HG03354 (cell line): ENCODE measurements at regions not wholly inside any gene's neighbourhood (a gene's known extent, or its start where the extent isn't known, plus 50 kb on each side); places are given as distances from the start of the nearest gene placed in this dataset.
"Not testable (repeated sequence)": the region's sequence is repeated elsewhere in the genome, so short reads cannot be mapped to it uniquely, and the experiment has no call there.

Experiments used
- ATAC-seq: cut with Tn5 transposase; IDR thresholded peaks from one replicate; pipeline ENCODE4 v1.9.1; 2021; ENCODE audit warnings: mild to moderate bottlenecking; ENCODE audit not compliant: unreplicated experiment, poor library complexity, severe bottlenecking

DNA sequence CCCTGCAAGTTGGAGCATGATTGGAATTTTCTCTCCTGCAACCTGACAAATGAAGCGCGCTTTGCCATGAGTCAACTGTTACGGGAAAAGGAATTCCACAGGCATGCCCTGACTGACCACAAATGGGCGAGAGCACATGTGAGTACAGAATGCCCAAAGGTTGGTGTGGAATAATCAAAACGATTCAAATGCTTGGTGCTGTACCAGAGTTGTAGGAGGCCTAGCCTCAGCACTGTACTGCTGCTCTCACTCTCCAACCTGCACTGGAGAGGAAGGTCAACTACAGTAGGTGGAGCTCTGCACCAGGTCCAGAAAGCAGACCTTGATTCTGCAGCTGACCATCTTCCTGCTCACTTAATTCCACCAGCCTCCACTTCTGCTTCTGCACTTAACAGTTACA, 406.9 kb upstream of the ACTBL2 start:
- no peak for ATAC-seq

DNA sequence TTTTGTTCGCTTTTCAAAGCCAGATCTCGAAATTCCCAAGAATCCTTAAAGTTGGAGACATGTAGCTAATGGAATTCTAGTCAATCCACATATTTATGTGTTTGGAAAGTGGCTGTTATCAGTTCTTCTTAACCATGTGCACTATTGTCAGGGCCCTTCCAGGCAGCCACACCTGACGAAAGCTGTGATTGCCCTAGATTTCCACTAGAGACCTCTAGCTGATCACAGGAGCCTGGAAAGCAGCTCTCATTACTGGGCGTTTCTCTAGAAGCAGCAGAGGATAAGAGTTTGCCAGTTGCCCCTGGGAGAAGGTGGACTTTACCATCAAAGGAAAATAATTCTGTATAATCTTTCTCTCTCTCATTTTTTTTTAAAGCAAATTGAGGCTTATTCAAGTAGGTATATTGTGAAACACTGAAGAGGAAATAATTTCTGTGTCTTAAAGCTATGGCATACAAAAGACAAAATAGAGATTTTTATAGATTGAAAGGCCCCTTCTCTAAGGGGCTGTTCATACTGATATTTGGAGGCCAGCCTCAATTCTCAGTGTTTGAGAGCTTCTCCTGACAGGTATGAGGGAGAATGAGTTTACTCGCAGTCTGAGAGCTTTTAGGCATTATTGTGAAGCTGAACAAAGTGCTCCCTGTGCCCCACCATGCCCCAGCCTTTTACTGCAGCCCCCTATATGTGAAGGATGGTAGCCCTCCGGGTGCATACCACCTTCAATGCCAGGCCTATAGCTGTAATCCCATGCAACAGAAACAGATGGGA, 405.4 kb upstream of the ACTBL2 start:
- ATAC-seq, result peak; percentile 63

DNA sequence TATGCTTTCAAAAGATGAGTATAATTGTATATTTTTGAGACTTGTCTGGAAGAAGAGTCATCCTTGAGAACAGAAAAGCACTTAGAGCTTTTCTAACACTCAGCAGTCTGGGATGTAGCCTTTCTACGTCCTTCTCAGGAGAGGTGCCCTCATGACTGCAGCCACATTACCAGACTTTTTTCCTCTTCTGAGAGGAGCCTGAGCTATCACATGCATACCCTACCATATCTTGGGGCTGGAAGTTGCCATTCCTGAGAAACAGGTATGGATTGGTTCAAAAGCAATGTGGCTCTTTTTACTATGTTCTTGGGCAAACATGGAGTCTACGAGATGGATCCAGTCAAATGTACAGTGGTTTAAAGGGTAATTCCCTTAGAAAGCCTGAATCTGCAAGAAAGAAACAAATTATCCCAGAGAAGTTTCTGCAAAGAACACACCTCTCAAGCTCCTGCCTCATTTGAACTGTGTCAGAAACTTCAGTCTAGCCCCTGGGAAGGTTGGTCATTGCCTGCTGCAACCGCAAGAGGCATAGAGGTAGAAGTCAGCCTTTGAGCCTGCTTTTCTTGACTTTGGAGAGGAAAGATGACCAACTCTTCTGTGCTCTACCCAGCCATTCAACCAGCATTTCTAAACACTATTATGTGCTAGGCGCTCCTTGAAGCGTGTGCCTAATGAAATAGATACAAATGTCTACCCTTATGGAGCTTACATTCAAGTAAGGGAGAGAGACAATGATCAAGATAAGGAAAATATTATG, 401.9 kb upstream of the ACTBL2 start:
- no peak for ATAC-seq

DNA sequence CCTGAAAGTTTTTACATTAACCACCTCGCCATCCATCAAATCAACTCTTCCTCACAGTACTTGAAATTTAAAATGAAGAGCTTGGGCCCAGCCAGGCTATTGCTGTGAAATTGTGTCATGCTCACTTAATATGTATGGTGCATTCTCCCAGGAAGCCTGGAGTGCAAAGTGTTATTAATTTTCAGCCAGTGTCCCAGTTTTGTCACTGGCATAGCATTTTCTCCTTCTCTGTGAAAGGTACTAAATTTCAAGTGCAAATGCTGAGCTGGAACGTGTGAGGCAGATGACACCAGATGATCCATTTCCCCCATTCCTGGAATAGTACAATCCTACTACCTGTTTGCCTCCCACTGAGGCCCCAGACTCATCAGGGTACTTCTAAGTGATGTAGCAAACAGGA, 397.6 kb upstream of the ACTBL2 start:
- no peak for ATAC-seq

DNA sequence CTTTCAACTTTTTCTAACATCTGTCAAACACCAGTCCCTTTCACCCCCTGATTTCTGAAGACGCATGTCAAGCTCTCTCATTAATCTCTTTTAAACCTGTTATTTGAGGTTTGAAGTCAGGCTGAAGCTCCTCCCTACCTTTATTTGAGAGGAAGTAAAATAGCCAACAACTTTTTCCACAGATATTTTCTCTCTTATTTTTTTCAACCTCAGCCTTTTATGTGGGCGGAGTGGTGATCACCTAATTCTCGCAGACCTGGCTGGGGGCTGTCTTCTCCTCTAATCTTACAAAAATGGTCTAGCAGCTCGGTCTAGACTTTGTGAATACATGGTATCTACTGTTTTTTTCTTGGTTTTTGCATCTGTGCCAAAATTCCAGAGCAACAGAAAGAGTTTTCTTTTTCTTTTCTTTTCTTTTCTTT, 395.7 kb upstream of the ACTBL2 start:
- no peak for ATAC-seq

DNA sequence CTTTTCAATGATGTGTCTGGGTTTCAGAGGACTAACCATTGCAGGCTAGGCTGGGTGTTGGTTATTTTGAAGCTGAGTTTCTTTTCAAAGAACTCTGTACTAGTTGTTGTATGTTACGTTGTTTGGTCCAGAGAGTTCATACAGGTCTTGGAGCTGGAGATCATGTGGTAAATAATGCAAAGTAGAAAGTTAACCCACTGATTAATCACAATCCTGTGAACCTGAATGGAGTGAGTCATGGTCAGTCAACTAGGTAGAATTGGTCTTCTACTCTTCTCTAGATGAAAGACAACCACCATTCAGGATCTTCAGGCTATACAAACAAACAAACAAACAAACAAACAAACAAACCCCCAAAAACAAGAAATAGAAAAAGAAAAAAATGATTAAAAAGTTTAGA, 388.9 kb upstream of the ACTBL2 start:
- no peak for ATAC-seq

DNA sequence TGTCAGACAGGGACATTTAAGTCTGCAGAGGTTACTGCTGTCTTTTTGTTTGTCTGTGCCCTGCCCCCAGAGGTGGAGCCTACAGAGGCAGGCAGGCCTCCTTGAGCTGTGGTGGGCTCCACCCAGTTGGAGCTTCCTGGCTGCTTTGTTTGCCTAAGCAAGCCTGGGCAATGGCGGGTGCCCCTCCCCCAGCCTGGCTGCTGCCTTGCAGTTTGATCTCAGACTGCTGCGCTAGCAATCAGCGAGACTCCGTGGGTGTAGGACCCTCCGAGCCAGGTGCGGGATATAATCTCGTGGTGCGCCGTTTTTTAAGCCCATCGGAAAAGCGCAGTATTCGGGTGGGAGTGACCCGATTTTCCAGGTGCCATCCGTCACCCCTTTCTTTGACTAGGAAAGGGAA, 387.7 kb upstream of the ACTBL2 start:
- ATAC-seq, result not testable (repeated sequence)

DNA sequence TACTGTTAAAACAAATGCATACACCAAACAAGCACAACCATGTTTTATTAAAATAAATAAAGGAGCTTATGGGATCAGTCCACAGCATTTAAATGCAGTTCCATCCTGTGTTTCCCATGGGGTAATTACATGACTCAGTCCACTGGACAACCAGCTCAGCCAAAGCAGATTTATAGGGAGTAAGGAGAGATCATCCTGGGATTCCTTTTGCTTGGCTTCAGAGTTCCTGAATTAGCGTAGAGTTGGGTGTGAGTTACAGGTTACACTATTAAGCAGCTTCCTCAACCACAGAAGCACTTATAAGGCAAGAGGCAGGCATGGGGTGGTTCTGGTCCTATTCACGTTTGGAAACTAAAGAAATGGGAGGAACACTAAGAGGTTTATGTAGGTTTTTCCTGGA, 381.1 kb upstream of the ACTBL2 start:
- no peak for ATAC-seq

DNA sequence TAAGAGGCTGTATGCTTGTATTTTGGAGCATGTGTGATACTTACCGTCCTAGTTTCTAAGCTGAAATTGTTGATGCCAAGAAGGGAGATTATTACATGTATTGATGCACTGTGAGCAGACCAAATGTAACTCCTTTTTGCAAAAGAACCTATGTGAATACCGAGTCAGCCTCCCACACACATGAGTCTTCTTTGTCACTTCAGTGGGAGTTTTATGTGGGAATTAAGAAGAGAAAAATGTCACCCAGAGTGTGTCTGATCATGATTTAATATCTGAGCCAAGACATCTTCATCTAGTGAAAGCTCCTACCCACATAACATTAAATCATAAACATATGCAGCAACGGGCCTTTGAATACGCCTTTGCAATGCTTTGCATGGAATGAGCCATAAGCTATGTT, 380.3 kb upstream of the ACTBL2 start:
- ATAC-seq, result no peak

DNA sequence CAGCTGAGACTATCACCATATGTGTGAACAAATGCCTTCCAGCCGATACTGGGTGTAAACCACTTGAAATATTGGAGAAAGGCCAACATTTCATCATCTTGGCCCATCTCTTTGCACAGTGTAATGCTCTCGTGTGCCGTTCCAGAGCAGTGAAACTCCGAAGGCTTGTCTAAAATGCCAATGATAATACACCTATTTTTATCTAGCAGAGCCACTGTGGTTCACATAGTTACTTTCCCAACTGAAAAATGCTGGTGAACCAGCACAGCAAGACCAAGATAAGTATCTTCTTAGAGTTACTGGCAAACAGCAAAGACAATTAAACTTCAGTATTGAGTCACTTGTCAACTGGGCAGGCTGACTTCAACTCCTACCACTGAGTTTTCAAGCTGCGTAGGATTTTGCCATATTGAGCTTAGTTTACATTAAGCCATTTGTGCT, 379.9 kb upstream of the ACTBL2 start:
- ATAC-seq, result no peak

DNA sequence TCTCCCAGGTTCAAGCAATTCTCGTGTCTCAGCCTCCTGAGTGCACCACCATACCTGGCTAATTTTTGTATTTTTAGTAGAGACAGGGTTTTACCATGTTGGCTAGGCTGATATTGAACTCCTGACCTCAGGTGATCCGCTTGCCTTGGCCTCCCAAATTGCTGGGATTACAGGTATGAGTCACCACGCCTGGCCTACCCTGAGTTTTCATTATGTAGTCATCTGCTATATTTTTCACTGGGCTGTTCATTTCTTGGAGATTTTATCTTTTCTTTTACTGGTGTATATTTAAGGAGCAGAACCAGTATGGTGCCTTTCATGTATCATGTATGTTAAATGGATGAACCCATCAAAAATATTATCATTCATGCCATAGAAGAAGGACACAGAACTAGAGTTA, 377.0 kb upstream of the ACTBL2 start:
- ATAC-seq, result no peak

DNA sequence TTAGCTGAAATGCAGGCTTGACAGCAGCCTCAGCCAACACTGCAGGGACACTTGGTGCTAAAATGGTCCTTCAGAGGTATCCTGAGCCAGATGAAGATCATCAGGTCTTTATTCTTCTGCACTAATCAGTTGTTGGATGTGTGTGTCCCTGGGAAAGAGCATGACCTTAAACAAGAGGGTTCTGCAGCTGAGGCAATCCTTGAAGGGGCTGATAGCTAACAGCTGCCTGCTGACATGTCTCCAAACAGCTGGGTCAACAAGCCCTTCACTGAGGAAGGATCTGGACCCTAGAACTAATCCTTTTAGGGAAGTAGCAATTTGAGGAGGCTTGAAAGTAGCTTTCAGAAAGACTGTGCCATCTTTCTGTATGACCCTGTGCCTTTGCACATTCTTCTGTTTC, 376.3 kb upstream of the ACTBL2 start:
- no peak for ATAC-seq

DNA sequence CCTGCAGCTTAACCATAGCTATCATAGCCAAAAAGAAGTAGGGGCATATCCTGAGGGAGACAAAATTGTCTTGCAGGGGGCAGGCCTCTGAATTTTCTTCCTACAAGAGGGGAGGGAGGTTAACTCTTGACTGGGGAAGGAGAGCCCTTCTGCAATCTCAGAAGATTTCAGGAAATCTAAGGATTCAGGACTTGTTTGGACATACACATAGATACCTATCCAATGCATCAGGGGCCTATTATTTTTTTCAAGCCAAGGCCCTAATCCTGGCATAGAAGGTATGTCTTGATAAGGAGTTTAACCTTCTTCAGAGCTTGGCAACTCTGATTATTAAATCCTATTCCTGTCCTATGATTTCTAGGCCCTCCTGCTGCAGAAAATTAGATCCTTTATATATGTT, 375.1 kb upstream of the ACTBL2 start:
- no peak for ATAC-seq

DNA sequence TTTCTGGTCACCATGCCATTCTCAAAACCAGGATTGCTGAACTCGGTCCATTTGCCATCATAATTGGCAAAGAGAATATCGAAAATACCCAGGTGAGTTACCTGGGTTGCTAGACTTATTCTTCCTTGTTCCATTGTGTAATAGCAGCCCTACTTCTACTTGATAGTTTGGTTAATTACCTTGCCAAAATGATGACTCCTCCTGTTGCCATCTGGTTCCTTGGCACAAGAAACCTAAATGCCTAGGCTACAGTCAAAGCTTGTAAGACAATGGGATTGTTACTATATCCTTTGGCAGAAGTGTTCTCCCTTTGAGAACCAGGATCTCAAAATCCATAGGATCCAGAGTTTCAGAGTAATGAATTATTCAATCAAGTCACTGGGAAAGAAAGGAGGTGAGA, 373.2 kb upstream of the ACTBL2 start:
- ATAC-seq, result no peak

DNA sequence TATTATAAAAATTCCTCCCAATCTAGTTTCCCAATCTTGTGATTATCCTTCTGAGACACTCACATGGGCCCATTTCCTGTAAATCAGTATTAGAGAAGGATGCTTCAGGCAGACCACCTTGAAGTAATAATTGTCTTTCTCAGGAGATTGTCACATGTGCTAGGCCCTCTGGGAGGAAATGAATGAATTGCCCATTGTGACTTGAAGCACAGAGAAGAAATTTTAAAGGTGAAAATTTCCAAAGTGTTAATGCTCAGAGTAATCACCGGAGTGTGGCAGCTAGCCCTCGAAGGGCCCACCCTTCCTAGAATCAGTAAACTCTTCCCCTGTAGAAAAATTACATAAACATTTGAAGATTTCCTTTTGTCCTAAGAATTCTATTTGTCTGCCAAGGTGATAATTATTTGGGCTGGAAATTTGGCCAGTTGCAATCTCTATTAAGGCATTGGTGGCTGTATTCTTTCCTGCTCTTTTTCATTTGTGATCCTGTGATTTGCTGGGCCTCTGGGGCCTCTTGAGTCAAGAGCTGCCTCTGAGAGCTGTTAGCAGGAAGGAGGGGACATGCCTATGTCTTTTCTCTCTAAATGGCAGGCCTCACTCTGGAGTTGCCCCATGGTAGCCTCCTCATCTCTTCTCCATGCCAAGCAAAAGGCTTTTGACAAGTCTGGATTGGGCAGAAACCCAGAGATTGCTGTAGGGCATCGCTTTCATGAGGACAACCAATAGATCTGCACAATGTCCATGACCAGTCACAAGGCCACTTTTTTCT, 371.5 kb upstream of the ACTBL2 start:
- ATAC-seq, result no peak

DNA sequence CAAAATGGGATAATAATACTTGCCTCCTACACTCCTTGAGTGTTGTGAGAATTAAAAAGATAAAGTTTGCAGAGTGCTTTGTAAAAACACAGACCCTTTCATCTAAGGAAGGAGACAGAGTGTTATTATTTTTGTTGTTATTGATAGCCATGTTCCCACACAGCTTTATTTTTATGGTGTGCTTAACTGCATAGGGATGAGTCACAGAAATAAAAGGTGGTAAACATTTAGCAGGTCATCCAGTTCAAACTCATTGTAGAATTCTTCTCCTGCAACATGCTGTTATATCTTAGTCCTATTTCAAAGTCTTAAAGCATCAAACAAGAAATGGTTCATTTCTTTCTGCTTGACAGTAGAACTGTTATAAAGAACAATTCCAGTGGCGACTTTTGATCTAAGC, 367.5 kb upstream of the ACTBL2 start:
- ATAC-seq, result no peak

DNA sequence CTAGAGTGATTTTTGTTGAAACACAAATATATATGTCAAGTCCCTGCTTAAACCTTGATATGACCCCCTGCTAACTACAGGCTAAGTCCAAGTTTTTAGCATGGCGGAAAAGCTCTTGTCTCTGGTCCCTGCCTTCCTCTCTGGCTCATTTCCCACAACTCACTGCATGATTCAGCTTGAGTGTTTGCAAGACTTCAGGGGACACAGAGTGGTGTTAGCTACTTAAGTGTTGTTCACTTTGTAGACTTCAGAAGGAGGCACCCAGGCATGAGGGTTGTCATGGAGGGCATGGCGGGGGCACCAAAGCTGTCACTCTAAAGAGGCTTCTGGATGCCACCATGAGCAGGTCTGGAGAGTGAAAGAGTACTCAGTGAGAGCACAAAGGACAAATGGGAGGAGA, 362.4 kb upstream of the ACTBL2 start:
- ATAC-seq, result no peak

DNA sequence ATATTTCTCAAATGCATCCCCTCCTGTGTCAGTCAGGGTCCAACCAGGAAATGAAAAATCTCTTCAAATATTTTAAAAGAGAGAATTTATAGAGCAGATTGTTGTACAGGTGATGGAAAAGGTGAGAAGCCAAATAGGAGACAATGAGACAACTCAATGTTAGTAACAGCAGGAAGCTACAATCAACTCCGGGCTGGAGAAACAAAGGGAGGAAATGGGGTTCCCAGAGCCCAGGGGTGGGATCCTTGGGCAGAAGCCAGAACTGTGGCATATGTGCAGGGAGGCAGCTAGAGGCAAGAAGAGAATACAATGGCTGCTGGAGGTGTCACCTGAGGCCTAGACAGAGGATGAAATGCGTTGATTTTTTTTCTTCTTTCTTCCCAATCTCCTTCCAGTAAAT, 361.8 kb upstream of the ACTBL2 start:
- no peak for ATAC-seq

DNA sequence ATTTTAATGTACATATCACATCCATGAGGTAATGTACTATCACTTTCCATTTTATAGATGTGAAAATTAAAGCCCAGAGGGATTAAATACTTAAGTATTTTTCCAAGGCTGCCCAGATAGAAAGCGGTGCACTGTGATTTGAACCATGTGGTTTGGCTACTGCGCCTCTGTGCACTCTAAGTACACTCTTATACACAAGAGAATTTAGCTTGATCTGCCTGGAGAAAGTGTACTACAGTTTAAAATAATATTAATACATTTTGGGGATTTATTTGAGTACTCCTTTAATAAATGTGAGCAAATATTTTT, 360.4 kb upstream of the ACTBL2 start:
- no peak for ATAC-seq

DNA sequence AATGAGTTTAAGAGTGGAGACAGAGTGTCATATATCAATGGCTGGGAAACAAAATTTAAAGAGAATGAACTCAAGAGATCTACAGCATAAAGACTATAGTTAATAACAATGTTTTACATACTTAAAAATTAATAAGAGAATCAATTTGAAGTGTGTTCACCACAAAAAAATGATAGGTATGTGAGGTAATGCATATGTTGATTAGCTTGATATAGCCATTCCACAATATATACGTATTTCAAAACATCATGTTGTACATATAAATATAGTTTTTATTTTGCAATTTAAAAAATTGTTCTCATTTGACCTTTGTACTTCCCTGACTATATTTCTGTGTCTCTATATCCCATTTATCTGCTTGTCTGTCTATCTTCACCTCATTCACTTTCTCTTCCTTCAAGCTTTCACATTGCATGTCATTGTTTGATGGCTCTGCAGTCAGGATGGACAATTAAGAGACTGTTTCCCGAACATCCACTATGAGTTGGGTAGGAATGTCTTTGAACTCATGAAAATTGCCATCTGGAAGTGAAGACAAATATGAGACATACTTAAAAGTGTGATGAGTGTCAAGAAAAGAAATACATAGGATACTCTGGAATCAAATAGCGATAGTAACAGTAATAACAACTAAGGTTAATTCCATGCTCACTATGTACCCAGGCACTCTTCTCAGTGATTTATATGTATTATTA, 359.9 kb upstream of the ACTBL2 start:
- no peak for ATAC-seq
